BJ (cell line): ENCODE measurements at regions not wholly inside any gene's neighbourhood (a gene's known extent, or its start where the extent isn't known, plus 50 kb on each side); places are given as distances from the start of the nearest gene placed in this dataset.

Experiments used
- CTCF ChIA-PET: fragments of 350-600 bp; formaldehyde crosslinking; extraction: SDS; loops from one replicate; lab custom pipeline; 2021; ENCODE audit warnings: antibody characterized with exemption, inconsistent platforms; lab: Yijun Ruan, JAX
- POLR2A ChIA-PET: fragments of 300-600 bp; sonication (Branson Sonifier 250); formaldehyde crosslinking; extraction: SDS; loops from one replicate; lab custom pipeline; 2021; ENCODE audit warnings: antibody characterized with exemption; lab: Charles Lee
- DNase-seq: peaks from one replicate; pipeline ENCODE4 v3.0.0-alpha.2; 2011; ENCODE audit warnings: low read depth
- H3K27me3 ChIP-seq: 2 replicates; pipeline ENCODE4 v1.6.0; 2011; ENCODE audit warnings: low read length; ENCODE audit not compliant: control insufficient read depth, insufficient read depth
- H3K36me3 ChIP-seq: 2 replicates; pipeline ENCODE4 v1.5.1; 2011; ENCODE audit warnings: low read length; ENCODE audit not compliant: control insufficient read depth, insufficient read depth
- H3K4me3 ChIP-seq: 2 replicates; pipeline ENCODE4 v1.5.1; 2011; ENCODE audit warnings: low read depth, mild to moderate bottlenecking, control low read depth, low read length
- TF ChIP-seq, protein P1 (sequence below): IDR thresholded peaks from 2 replicates; pipeline ENCODE4 v1.5.1; 2011; ENCODE audit warnings: low read depth, mild to moderate bottlenecking, control low read depth, inconsistent platforms, low read length, moderate library complexity; ENCODE audit not compliant: insufficient read depth

GRCh38 chr7:156540619-156541165, 99.9 kb upstream of the RNF32 start:
- DNase-seq: no peak
- Histone ChIP-seq H3K4me3 (no peak overlapping the region), H3K27me3 (no peaks in the 10 kb centered on the region), H3K36me3 (no peaks in the 10 kb centered on the region)
- ChIA-PET CTCF (no interaction called here), POLR2A (no interaction called here)
- TF ChIP-seq, protein P1, sequence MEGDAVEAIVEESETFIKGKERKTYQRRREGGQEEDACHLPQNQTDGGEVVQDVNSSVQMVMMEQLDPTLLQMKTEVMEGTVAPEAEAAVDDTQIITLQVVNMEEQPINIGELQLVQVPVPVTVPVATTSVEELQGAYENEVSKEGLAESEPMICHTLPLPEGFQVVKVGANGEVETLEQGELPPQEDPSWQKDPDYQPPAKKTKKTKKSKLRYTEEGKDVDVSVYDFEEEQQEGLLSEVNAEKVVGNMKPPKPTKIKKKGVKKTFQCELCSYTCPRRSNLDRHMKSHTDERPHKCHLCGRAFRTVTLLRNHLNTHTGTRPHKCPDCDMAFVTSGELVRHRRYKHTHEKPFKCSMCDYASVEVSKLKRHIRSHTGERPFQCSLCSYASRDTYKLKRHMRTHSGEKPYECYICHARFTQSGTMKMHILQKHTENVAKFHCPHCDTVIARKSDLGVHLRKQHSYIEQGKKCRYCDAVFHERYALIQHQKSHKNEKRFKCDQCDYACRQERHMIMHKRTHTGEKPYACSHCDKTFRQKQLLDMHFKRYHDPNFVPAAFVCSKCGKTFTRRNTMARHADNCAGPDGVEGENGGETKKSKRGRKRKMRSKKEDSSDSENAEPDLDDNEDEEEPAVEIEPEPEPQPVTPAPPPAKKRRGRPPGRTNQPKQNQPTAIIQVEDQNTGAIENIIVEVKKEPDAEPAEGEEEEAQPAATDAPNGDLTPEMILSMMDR: no peak

- no peak for DNase-seq
- CTCF ChIA-PET: no interaction called here
These were observed 100.6 kb upstream of the RNF32 start for GRCh38 chr7:156539999-156540398.

GRCh38 chr7:156537006-156537405, 103.6 kb upstream of the RNF32 start:
- TF ChIP-seq, protein P1: no peak
- ChIA-PET POLR2A (no interaction called here), CTCF (interaction anchor here (0.6 kb wide), 1 partner anchor 21 kb away, joined by 4 read pairs; no protein-coding TSS in a partner anchor)
- DNase-seq: no peak
- no peaks in the 10 kb centered on the region for H3K27me3 ChIP-seq
- H3K36me3 ChIP-seq: no peaks in the 10 kb centered on the region
- no peak overlapping the region for H3K4me3 ChIP-seq

More at GRCh38 chr7:156539999-156540398, 100.6 kb upstream of the RNF32 start:
- H3K27me3 ChIP-seq: no peaks in the 10 kb centered on the region
- TF ChIP-seq, protein P1: no peak
- no peaks in the 10 kb centered on the region for H3K36me3 ChIP-seq
- H3K4me3 ChIP-seq: no peak overlapping the region
- POLR2A ChIA-PET: no interaction called here

DNA sequence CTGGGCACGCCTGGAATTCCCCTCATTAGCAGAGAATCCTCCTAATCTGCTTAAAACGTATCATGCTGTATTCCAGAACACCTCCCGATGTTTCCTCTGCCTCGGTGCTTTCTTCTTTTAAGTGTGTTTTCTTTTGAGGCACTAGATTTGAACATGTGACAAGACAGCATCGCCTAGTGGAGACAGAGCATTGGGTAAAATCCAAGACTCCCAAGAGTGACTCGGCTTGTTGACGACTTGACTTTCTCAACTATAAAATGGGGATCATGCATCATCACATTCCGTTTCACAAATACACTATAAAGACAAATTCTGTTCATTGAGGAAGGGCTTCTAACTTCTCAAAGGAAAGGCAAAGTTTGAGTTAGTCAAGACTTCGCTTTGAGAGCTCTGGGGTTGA, 105.6 kb upstream of the RNF32 start:
- DNase-seq: no peak
- ChIA-PET CTCF (no interaction called here), POLR2A (no interaction called here)
- Histone ChIP-seq H3K4me3 (no peak overlapping the region), H3K36me3 (no peaks in the 10 kb centered on the region), H3K27me3 (no peaks in the 10 kb centered on the region)
- TF ChIP-seq, protein P1: no peak

DNA sequence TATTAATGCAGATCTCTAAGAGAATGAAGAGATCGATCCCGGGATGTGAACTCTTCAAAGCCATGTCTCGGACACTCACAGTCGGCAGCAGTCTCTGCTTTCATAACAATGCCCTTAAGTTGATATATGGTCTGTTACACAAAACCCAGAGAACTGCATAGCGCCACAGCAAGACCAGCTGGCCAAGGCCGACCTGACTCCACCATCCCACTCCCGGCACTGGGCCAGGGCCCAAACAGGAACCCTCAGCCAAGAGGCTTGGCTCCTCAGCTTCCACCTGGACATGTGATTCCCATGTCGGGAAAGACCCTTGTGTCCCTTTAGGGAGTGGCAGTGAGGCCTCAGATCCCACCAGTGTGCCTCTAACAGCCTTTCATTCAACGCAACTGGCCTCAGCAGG, 106.6 kb upstream of the RNF32 start:
- ChIA-PET CTCF (no interaction called here), POLR2A (no interaction called here)
- Histone ChIP-seq H3K4me3 (no peak overlapping the region), H3K27me3 (no peaks in the 10 kb centered on the region), H3K36me3 (no peaks in the 10 kb centered on the region)
- TF ChIP-seq, protein P1: no peak
- DNase-seq: no peak
